H1 (cell line): ENCODE measurements at regions not wholly inside any gene's neighbourhood (a gene's known extent, or its start where the extent isn't known, plus 50 kb on each side); places are given as distances from the start of the nearest gene placed in this dataset.

Experiments used
- CTBP2 ChIP-seq: IDR thresholded peaks from 2 replicates; pipeline ENCODE4 v1.7.0; 2011; ENCODE audit warnings: borderline replicate concordance, mild to moderate bottlenecking, moderate library complexity, mixed read lengths, low read length; ENCODE audit not compliant: insufficient read depth, insufficient read length
- EP300 ChIP-seq, 2 experiments: IDR thresholded peaks; 1 replicate in 1 of 2; 2 replicates in 1 of 2; pipeline ENCODE4 v1.6.1; 2011 to 2012; ENCODE audit warnings: low read depth in 2 of 2, low read length in 2 of 2, mild to moderate bottlenecking in 2 of 2, borderline replicate concordance in 1 of 2, inconsistent platforms in 1 of 2, moderate library complexity in 1 of 2
- JUND ChIP-seq: IDR thresholded peaks from 2 replicates; pipeline ENCODE4 v1.6.1; 2011; ENCODE audit warnings: mild to moderate bottlenecking, improper control_type of control experiment, low read length
- KDM5A ChIP-seq: fragments of 200-600 bp; IDR thresholded peaks from 2 replicates; pipeline ENCODE4 v1.7.1; 2012; ENCODE audit warnings: mild to moderate bottlenecking, low read length, inconsistent platforms, mixed read lengths
- SIX5 ChIP-seq: IDR thresholded peaks from 2 replicates; pipeline ENCODE4 v1.6.1; 2011; ENCODE audit warnings: mild to moderate bottlenecking, low read depth, low read length
- SP2 ChIP-seq: IDR thresholded peaks from 2 replicates; pipeline ENCODE4 v1.6.1; 2012; ENCODE audit warnings: mild to moderate bottlenecking, low read length, inconsistent platforms
- SRF ChIP-seq: IDR thresholded peaks from 2 replicates; pipeline ENCODE4 v1.6.1; 2011; ENCODE audit warnings: mild to moderate bottlenecking, low read depth, low read length, moderate library complexity
- USF2 ChIP-seq: IDR thresholded peaks from 2 replicates; pipeline ENCODE4 v1.6.1; 2011; ENCODE audit warnings: low read length, improper control_type of control experiment

DNA sequence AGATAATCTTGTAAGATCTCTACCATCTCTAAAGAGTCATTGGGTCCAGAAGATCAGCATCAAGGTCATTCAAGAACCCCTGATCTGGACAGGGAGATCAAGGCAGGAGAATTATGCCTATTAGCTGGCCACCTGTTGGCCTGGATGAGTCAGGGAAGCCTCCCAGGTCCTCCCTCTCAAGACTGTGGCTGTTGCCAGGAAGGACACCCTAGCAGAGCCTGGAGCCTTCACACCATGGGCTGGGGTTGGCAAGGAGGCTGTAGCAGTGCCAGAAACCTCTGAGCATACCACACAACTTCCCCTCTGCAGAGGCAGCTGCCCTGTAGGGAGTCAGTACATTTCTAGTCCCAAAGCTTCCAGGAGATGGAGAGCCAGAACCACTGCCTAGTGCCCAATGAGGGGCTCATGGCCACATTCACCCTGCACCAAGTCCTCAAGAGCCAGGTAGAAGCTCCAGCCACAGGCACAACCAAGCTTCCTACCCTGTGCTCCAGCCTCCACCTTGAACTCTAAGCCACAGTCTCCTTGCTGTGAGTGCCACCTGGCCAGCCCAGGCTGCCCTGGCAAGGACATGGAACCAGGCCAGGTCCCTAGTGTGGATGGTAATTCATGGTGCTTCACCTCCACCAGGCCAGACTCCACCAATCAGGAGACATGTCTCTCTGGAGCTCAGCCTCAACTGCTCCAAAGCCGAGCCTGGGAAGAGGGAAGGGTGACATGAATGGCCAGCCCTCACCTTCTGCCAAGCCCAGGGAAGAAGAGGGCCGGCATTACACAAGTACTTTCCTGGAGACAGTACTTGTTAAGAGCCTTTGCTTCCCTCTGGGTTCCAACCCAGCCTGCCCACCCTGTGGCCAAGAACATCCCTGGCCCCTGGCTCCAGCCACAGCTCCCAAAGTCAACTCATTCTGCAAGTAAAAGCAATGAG, 124.3 kb downstream of the BUD13 start (continued):
- no peak for TF ChIP-seq SRF
- TF ChIP-seq KDM5A = no peak
- TF ChIP-seq SP2 = no peak
- no peak for TF ChIP-seq SIX5
- no peak for TF ChIP-seq CTBP2
- TF ChIP-seq JUND = no peak
- TF ChIP-seq EP300 (IDR thresholded peaks at IDR 0.05; ENCODE audit: borderline replicate concordance in 1 of 2, low read depth in 2 of 2, low read length in 2 of 2) = no peak
- TF ChIP-seq USF2 = no peak
